GM11168 (cell line): ENCODE measurements at regions not wholly inside any gene's neighbourhood (a gene's known extent, or its start where the extent isn't known, plus 50 kb on each side); places are given as distances from the start of the nearest gene placed in this dataset.
"Not testable (repeated sequence)": the region's sequence is repeated elsewhere in the genome, so short reads cannot be mapped to it uniquely, and the experiment has no call there.

Experiments used
- in situ Hi-C: fragments of 300-500 bp; cut with MboI; formaldehyde crosslinking; loops from one replicate; pipeline ENCODE4 v1.12.0; 2022; ENCODE audit warnings: low sequenced_read_pairs; ENCODE audit not compliant: unreplicated experiment

DNA sequence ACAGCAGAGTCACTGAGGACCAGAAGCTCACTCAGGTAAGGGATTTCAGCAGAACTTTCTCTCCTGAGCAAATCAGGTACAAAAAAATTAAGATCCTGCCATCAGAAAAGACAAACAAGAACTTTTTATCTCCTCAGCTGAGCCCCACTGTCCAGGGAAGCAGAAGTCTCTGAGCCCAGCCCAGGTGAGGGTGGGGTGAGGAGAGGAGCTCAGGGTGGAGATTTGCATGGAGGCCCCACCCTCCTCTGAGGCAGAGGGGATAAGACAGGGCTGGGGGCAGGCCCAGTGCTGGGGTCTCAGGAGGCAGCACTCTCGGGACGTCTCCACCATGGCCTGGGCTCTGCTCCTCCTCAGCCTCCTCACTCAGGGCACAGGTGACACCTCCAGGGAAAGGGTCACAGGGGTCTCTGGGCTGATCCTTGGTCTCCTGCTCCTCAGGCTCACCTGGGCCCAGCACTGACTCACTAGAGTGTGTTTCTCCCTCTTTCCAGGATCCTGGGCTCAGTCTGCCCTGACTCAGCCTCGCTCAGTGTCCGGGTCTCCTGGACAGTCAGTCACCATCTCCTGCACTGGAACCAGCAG is 95.3 kb upstream of the IGLL5 start:
- in situ Hi-C loops = not testable (repeated sequence)

DNA sequence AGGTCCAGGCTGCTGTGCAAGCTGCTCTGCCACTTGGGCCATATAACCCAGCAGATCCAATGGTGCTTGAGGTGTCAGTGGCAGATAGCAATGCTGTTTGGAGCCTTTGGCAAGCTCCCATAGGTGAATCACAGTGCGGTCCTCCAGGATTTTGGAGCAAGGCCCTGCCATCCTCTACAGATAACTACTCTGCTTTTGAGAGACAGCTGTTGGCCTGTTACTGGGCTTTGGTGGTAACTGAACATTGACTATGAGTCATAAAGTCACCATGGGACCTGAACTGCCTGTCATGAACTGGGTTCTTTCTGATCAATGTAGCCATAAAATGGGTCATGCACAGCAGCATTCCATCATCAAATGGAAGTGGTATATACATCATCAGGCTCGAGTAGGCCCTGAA is 92.0 kb upstream of the IGLL5 start:
- in situ Hi-C loops = not testable (repeated sequence)

DNA sequence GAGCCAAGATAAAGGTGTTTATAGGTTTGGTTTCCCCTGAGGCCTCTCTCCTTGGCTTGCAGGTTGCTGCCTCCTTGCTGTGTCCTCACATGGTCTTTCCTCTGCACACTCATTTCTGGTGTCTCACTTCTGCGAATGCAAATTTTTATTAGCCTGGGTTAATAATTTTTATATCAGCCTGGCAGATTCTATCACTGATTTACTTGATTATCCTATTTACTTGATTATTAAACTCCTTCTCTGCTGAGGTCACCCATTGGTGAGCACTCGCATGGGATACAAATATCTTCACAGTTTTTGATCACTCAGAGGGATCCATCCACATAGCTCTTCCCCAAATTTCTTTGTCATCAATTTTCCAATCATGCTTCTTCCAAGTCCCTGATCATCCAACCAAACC is 90.9 kb upstream of the IGLL5 start:
- in situ Hi-C loops = no loop called here

DNA sequence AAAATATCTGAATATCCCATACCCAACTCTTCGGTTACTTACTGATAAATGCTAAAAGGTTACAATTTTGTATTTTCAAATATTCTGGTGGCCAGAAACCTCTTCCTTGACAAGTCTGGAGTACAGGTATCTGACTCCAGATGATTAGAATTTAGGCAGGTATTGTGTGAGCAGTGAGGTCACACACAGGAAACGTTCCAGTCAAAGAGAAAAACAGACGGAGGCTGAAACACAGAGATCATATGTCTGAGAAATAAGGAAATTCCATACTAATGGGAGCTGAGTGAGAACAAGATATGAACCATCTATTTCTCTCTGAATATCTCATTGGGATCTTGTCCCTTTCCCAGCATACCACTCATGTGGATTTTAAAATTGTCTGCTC is 89.4 kb upstream of the IGLL5 start:
- in situ Hi-C loops = no loop called here

DNA sequence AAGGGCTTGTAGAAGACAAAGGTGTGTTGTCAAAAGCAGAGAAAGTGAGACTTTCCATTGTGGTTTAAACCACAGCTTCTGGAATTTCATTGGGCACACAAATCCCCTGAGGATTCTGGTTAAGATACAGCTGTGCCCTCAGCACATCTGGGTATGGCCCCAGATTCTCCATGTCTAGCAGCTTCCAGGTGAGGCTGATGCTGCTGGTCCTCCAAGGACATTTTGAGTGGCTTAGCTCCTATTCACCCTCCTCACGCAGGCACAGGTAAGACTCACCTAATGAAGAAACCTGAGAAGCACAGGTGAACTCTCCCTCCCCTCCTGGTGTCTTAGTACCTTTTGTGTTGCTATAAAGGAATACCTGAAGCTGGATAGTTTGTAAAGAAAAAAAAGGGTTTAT is 88.9 kb upstream of the IGLL5 start:
- in situ Hi-C loops = no loop called here

DNA sequence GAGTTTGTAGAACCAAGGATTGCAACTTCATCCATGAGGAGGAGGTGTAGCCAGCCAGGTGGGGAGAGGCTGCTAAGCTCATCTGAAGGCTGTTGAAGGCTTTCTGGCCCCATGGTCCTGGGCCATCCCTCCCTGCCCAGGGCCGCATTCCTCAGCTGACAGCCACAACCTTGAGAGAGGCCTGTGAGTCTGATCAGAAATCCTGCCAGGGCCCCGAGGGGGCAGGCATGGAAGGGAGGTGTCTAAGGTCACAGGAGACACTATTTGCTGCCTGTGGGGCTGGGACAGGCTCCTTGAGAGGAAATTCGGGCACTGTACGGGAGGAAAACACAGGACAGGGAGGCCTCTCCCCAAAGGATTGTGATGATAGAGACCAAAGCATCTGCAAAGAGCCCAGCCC is 88.1 kb upstream of the IGLL5 start:
- in situ Hi-C loops = no loop called here

DNA sequence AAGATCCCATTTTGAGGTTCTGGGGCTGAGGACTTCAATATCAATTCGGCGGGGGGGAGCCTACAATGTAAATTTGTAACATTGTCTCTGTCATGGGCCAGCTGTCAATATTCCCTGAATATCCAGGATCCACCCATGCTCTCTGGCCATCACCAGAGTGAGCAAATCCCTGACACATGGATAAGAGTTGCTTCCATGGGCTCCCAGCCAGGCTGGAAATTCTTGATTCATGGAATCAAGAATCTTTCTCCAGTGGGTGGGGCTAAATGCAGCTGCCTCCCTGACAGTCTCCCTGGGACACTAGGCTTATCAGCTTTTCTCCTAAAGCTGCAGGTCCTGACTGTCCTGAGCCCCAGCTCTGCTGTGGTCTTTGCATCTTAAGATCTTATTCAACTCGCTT is 86.9 kb upstream of the IGLL5 start:
- in situ Hi-C loops = no loop called here

DNA sequence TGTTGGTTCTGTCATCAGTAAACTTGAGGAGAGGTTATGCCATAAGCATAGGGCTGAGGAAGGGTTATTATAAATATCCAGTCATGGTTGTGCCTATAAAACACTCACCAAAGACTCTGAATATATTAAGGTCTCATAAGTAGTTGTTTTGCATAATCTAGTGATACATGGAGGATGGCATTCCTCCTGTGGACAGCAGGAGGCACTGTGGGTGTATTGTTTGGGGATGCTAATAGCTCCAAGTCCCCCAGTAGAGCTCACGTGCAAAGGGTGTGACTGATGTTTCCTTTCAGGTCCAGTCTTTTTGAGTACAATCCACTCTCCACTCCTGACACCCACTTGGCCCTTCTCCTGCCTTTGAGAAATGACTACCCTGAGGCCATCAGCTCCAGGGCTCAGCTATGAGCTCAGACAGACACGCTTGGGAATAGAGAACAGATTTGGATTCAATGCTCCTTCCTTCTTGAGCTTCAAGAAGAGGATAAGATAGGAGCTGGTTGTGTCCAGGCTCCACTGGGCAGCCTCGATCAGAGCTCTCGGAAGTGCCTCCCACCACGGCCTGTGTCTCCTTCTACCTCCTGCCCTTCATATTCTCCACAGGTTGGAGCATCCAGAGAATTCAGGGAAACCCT is 85.2 kb upstream of the IGLL5 start:
- in situ Hi-C loops = no loop called here

DNA sequence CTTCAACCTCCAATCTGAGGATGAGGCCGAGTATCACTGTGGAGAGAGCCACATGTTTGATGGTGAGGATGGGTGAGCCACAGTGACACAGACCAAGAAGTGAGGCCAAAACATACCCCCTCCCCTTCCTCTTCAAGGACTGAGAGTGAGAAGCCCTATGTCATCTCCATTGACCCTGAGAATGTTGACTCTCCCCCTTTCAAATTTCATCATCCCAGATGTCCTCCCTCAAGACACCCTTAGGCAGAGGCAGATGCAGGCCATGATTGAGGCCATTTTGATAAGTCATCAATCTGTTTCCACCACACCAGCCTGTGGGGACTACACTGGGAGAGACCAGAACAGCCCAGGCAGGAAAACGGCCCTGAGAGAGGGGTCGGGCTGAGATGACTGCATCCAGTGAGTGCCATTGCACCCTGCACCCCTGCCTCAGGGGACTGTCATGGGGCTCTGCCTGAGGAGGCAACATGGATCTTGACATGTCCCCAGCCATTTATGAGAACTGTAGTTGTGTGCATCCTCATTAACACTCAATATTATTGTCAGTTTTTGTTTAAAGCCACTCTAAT is 84.2 kb upstream of the IGLL5 start:
- in situ Hi-C loops = no loop called here

DNA sequence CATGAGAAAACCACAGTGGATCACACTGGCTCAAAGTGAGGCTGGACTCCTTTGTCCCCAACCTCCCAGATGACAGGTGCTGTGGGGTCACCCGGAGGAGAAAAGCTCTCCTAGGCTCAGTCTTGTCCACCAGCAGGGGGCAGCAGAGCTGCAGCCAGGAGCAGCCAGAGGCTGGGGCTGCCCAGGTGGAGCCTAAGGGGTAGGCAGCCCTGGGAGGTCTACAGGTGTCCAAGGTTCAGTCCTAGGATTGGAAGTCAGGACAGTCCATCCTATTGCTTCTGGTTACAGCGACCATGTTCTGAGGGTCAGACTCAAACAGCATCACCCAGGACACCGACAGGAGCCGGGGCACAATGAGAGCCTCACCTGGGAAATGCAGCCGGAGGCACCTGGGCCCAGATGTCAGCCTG is 77.6 kb upstream of the IGLL5 start:
- in situ Hi-C loops = no loop called here

DNA sequence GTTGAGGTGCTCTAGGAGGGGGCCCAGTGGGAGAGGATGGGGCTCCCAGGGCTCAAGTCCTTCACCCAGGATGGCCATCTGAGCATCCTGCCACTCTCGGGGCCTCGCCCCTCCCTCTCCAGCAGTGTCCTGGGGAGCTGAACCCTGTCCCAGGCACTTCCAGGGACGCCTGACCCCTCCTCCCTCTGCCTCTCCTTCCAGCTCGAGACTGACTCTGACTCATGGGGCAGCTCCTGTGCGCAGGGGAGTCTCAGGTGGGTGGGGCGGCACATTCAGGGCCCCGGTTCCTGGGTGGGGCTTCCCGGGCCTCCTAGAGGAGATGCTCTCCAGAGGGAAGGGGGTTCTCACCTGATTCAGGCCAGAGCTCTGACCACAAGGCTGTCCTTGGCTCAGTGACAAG is 77.1 kb upstream of the IGLL5 start:
- in situ Hi-C loops = no loop called here

DNA sequence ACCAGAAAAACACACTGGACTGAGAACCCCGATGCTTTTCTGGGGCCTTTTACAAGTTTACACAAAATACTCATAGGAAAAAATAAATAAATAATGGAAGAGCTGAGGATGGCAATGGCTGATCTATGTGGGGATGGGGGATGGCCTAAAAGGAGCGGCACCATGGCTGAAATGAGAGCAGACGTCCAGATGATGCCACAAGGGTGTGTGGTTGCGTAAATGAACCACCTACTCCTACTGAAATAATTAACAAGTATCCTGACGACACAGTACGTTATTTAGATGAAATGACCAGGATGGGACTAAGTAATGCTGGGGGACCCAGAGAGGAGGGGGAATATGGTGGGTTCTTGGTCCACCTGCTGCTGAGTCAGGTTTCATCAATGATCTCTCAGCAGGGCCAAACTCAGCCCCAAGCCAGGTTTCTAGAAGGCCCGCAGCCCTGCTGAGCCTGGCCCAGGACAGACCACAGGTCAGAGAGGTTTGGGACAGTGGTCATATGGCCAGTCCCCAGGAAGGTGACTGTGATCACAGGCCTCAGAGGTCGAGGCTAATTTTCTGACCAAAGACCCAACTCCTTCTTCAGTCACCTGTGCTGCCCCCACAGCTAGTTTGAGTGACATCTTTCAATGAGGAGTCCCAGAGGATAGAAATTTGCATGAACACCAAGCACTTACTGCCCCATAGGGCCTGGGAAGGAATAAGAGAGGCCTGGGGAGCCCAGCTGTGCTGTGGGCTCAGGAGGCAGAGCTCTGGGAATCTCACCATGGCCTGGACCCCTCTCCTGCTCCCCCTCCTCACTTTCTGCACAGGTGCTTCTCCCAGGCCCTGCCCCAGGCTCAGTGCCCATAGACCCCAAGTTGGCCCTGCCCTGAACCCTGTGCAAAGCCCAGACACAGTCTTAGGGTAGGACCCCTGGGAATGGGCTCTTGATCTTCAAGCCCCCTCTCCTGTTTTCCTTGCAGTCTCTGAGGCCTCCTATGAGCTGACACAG is 76.3 kb upstream of the IGLL5 start:
- in situ Hi-C loops = no loop called here

DNA sequence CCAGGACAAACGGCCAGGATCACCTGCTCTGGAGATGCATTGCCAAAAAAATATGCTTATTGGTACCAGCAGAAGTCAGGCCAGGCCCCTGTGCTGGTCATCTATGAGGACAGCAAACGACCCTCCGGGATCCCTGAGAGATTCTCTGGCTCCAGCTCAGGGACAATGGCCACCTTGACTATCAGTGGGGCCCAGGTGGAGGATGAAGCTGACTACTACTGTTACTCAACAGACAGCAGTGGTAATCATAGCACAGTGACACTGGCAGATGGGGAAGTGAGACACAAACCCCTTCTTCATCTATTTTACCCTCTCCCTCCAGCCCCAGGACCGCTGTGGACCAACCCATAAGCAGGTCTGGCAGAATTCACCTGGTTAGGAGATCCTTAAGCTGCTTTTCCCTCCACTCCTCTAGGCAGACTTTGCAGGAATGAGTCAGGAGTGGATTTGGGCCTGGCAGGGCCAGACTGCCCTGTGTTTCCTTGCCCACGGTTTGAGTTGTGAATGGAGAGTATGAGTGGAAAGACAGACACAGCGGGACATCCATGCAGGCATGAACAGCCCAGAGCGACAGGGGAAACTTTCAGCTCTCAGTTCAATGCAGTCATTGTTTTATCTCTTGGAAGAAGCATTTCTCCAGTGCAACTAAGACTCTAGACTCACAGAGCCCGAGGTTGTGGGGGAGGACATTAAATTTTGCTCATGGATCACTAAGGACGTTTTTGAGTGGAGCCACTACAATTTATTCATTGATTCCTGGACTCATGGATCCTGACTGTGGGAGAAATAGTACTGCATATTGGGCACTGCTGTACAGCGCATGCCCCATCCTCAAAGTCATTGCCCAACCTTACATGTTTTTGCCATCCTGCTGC is 75.3 kb upstream of the IGLL5 start:
- in situ Hi-C loops = no loop called here

DNA sequence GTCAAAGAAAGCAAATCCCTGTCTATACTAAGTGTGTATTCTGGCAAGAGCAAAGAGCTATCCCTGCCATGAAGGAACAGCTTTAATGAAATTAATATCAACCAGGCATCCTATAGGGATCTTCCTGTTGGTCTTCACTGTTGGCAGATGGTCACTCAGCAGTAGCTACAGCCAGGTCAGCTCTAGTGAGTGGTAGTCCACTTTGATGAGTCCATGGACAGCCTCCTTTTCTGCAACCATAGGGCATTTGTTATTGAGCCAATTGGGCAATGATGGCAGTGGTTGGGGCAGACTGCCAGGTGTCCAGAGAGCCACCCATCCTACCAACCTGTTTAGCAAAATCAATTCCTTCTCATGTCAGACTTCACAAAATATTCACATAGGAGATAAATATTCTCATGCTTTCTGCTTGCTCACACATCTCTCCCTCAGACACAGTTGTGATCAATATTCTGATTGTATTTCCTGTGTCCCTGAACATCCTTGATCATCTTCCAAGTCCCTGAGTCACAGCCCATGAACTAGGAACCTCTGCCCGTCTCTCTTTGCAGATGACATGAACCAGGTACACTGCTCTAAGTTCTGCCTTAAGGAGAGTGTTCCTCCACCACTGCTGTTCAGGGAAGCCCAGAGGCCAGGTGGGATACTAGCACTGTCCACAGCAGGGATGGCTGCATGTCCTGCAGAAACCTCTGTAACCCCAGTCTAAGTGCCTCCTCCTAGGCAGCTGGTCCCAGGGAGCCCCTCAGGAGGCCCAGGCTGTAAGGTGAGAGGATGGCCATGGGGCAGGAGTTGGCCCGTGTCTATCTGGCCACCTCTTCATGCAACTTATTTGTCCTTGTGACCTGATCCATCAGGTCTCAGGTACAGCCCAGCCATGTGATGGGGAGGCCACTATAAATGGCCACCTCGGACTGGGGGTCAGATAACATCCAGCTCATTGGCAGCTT is 74.2 kb upstream of the IGLL5 start:
- in situ Hi-C loops = no loop called here

DNA sequence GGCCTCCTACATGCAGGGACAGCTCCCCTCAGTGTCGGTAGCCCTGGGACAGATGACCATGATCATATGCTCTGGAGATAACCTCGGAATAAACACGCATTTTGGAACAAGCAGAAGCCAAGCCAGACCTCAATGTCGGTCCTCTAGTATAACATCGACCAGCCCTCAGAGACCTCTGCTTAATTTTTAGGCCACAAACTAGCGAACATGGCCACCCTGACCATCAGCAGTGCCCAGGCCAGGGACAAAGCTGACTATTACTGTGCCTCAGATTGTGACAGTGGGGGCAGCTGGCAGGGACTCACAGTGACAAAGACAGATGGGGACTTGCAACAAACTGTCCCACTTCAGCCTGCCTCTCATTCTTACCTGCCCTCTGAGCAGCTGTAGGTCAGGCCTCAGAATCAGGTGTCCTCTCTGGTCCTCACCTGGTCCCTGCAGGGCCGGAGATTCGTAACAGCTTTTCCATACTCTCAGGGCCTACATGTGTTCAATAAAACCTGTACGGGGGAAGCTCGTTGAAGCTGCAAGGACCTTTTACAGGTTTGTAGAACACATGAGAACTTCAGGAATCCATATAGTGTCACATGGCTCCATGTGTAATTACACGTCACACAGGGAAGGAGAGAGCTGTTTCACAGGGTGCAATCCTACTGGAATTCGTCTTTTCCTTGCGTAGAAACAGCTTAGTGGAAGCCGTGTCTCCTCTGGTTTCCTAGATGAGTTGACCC is 72.8 kb upstream of the IGLL5 start:
- in situ Hi-C loops = no loop called here

DNA sequence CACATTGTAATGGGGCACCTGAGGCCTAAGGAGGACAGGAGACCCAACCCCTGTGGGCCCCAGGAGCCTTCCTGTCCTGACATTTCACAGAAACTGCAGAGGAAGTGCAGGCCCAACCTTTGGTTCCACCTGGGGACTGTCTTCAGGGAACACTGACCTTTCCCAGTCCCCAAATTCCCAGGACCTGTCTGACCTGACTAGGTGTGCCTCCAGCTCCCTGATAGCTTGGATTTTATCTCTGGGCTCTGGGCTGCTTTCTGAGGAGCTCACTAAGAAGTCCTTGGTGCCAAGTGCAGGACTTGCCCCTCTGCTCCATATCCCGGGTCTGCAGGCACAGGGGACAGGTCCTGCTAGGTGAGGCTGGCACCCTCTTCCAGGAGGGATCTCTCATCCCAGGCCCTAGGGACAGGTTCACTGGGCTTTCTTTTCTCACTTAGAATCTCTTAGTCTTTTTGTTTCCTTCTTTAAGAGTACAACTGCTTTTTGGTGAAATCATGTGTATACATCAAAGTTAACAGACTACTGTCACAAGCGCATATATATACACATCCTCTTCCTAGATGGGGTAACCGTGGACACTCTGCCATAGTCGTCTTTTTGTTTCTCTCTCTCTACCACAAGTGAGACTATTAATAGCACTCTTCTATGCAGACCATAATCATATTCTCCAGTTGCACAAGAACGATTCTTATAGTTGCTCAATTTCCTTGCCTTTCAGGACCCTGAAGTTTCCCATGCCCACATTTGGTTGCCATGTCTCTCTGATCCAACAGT is 72.0 kb upstream of the IGLL5 start:
- in situ Hi-C loops = no loop called here

DNA sequence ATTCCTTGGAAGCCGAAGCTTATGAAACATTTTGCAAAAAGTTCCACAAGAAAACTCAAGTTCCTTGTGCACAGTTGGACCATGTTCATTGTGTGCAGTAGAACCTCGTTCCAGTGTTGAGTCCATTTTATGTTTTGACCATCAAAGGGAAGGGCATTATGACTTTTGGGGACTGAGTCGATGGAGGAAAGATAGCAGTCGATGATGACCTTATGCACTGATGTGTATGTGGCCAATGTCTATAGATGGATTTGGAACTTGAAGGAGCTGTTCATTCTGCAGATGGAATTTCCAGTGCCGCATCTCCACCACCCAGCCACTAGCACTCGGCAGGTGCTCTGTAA is 71.5 kb upstream of the IGLL5 start:
- in situ Hi-C loops = no loop called here
